Endothelial cell of umbilical vein (primary cell): ENCODE measurements at regions not wholly inside any gene's neighbourhood (a gene's known extent, or its start where the extent isn't known, plus 50 kb on each side); places are given as distances from the start of the nearest gene placed in this dataset.

Source experiments
- BruUV-seq: library from RNA; stranded (reverse); fragments of 400-500 nt; replicated peaks from 2 replicates; lab custom pipeline; 2021; lab: Mats Ljungman, UMichigan
- CTCF ChIA-PET: fragments of 300-600, 350-600 bp; sonication (Branson Sonifier 250); formaldehyde crosslinking; loops from one replicate; lab custom pipeline; 2021; ENCODE audit warnings: antibody characterized with exemption, inconsistent platforms; lab: Charles Lee
- POLR2A ChIA-PET: fragments of 300-600, 350-600 bp; sonication (Branson Sonifier 250); formaldehyde crosslinking; loops from one replicate; lab custom pipeline; 2021; ENCODE audit warnings: antibody characterized with exemption, inconsistent platforms; lab: Charles Lee
- DNase-seq: peaks from one replicate; pipeline ENCODE4 v3.0.0-alpha.2; 2011; ENCODE audit warnings: low read depth, low spot score
- FAIRE-seq: peaks from 2 replicates; lab custom pipeline; 2011; peaks lifted over from hg19 to GRCh38; lab: Jason Lieb, UNC
- H2AFZ ChIP-seq: 2 replicates; pipeline ENCODE4 v1.6.0; 2012; ENCODE audit warnings: low read depth, low read length, control low read depth, inconsistent platforms
- H3K27ac ChIP-seq: 2 replicates; pipeline ENCODE4 v1.5.1; 2011; ENCODE audit warnings: low read depth, mild to moderate bottlenecking, control low read depth, low read length, moderate library complexity; ENCODE audit not compliant: insufficient read depth
- H3K27me3 ChIP-seq, 2 experiments: 2 replicates each; pipeline versions ENCODE4 v1.6.0 to v1.6.1; 2011; ENCODE audit warnings: low read length in 2 of 2, mixed read lengths in 1 of 2; ENCODE audit not compliant: control insufficient read depth in 2 of 2, insufficient read depth in 2 of 2
- H3K36me3 ChIP-seq, 2 experiments: 2 replicates in 1 of 2; 3 replicates in 1 of 2; pipeline ENCODE4 v1.5.1; 2011; ENCODE audit warnings: low read length in 2 of 2, mild to moderate bottlenecking in 1 of 2, moderate library complexity in 1 of 2; ENCODE audit not compliant: control insufficient read depth in 2 of 2, insufficient read depth in 2 of 2; ENCODE audit errors: extremely low read depth in 1 of 2
- H3K4me1 ChIP-seq: 3 replicates; pipeline ENCODE4 v1.5.1; 2011; ENCODE audit warnings: mild to moderate bottlenecking, low read length; ENCODE audit not compliant: control insufficient read depth, insufficient read depth; ENCODE audit errors: extremely low read depth
- H3K4me2 ChIP-seq: 2 replicates; pipeline ENCODE4 v1.6.1; 2011; ENCODE audit warnings: low read length, control low read depth, mixed read lengths; ENCODE audit not compliant: insufficient read depth
- H3K4me3 ChIP-seq, 3 experiments: fragments of 200-600 bp in 1 of 3; sonication (generic), shearing (Covaris generic) in 1 of 3; replicated peaks in 1 of 3; 2 replicates each; pipeline ENCODE4 v1.5.1; 2011 to 2016; ENCODE audit warnings: control low read depth in 3 of 3, low read length in 3 of 3, mild to moderate bottlenecking in 2 of 3, inconsistent platforms in 1 of 3, low read depth in 1 of 3, moderate library complexity in 1 of 3; ENCODE audit not compliant: insufficient read depth in 1 of 3
- H3K79me2 ChIP-seq: 2 replicates; pipeline ENCODE4 v1.6.0; 2012; ENCODE audit warnings: low read length, inconsistent platforms; ENCODE audit not compliant: control insufficient read depth, insufficient read depth
- H3K9ac ChIP-seq: replicated peaks from 2 replicates; pipeline ENCODE3; 2011; ENCODE audit warnings: low read length, control low read depth; ENCODE audit not compliant: insufficient read depth; ENCODE audit errors: extremely low read depth
- H3K9me1 ChIP-seq: replicated peaks from 3 replicates; pipeline ENCODE4 v1.6.0; 2011; ENCODE audit warnings: mild to moderate bottlenecking, low read length; ENCODE audit not compliant: control insufficient read depth, insufficient read depth; ENCODE audit errors: extremely low read depth
- H3K9me3 ChIP-seq: replicated peaks from 2 replicates; pipeline ENCODE4 v1.5.1; 2012; ENCODE audit warnings: low read length, inconsistent platforms; ENCODE audit not compliant: control insufficient read depth, insufficient read depth
- H4K20me1 ChIP-seq: replicated peaks from 2 replicates; pipeline ENCODE3; 2011; ENCODE audit warnings: mild to moderate bottlenecking, low read length; ENCODE audit not compliant: control insufficient read depth, insufficient read depth; ENCODE audit errors: extremely low read depth
- EZH2 ChIP-seq: IDR thresholded peaks from 2 replicates; pipeline ENCODE4 v1.6.1; 2012; ENCODE audit warnings: borderline replicate concordance, low read depth, mild to moderate bottlenecking, moderate library complexity, low read length, inconsistent platforms; ENCODE audit not compliant: severe bottlenecking
- FOS ChIP-seq: IDR thresholded peaks from 2 replicates; pipeline ENCODE4 v1.6.1; 2011; ENCODE audit warnings: mild to moderate bottlenecking, low read length, moderate library complexity, borderline replicate concordance; ENCODE audit not compliant: insufficient read depth
- GATA2 ChIP-seq: IDR thresholded peaks from 2 replicates; pipeline ENCODE4 v1.7.0; 2011; ENCODE audit warnings: low read depth, mild to moderate bottlenecking, moderate library complexity, mixed read lengths, low read length; ENCODE audit not compliant: insufficient read length, insufficient read depth
- JUN ChIP-seq: IDR thresholded peaks from 2 replicates; pipeline ENCODE4 v1.6.1; 2011; ENCODE audit warnings: borderline replicate concordance, low read depth; ENCODE audit not compliant: insufficient read length, insufficient read depth
- MYC ChIP-seq: IDR thresholded peaks from one replicate; pipeline ENCODE4 v1.6.1; 2011; ENCODE audit warnings: mild to moderate bottlenecking, low read depth, low read length
- POLR2A ChIP-seq: IDR thresholded peaks from 2 replicates; pipeline ENCODE4 v1.6.1; 2012; ENCODE audit warnings: low read depth, mild to moderate bottlenecking, control low read depth, low read length
- POLR2AphosphoS5 ChIP-seq: IDR thresholded peaks from 2 replicates; pipeline ENCODE4 v1.6.1; 2012; ENCODE audit warnings: low read depth, mild to moderate bottlenecking, control low read depth, low read length, moderate library complexity; ENCODE audit not compliant: insufficient read depth
- dilution Hi-C: fragments of 300-500 bp; cut with MboI; formaldehyde crosslinking; loops from one replicate; pipeline ENCODE4 v1.15.0; 2019; ENCODE audit warnings: low sequenced_read_pairs; ENCODE audit not compliant: extremely low pct_ligation_motif_present
- intact Hi-C: fragments of 100-400 bp; cut with micrococcal nuclease; formaldehyde crosslinking; loops from one replicate; pipeline ENCODE4 v1.10.0; 2022
- TF ChIP-seq, protein P1 (sequence below): IDR thresholded peaks from 2 replicates; pipeline ENCODE4 v1.6.1; 2011; ENCODE audit not compliant: insufficient read depth, insufficient read length
- TF ChIP-seq, protein P2 (sequence below), 2 donors: IDR thresholded peaks; 1 replicate in 1 of 2; 2 replicates in 1 of 2; pipeline ENCODE4 v1.5.1; 2011; ENCODE audit warnings: low read length in 2 of 2, mild to moderate bottlenecking in 2 of 2, moderate library complexity in 2 of 2, control low read depth in 1 of 2, inconsistent platforms in 1 of 2, low read depth in 1 of 2; ENCODE audit not compliant: insufficient read depth in 1 of 2; ENCODE audit errors: extremely low read depth in 1 of 2

DNA sequence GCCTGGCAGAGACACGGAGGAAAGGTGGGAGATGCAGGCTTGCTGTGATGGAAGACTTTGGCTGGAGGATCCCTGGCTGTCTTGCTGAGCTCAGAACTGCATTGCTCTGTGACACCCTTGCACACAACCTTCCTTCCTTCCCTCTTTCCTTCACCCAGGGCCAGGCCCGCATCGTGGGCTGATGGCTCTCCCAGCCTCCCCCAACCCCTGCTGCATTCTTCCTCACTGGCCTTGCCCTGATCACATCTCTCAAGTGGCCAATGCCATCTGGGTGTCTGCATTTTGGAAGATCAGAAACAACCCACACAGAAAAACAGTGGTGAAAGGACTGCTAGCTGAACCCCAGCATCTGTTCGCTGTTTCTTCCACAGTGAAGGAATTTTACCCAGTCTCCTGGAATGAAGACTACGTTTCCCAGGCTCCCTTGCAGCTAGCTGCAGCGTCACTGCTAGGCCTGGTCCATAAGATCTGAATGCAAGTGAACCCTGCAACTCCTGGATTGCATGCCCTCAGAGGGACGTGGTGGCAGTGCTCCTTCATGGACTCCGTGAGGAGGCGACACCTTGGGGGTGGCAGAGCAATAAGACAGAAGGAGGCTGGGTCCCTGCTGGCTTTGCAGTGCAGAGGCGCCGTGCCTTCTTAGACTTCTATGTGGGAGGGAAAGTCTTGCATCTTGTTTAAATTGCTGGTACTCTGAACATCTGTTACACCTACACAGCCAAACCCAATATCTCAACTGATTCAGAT lies 78.9 kb upstream of the YWHAQ start:
- no peak overlapping the region for H2AFZ ChIP-seq

More for the DNA sequence above, 78.9 kb upstream of the YWHAQ start:
- no peaks in the 10 kb centered on the region for H3K79me2 ChIP-seq
- H3K4me1 ChIP-seq: no peaks in the 10 kb centered on the region
- no peak for DNase-seq
- BruUV-seq: no TSS peak
- H3K4me3 ChIP-seq: no peak overlapping the region
- H3K9me1 ChIP-seq: no peaks in the 10 kb centered on the region
- FAIRE-seq: no peak
- dilution Hi-C loops (no loop called here), intact Hi-C loops (no loop called here)
- no peaks in the 10 kb centered on the region for H4K20me1 ChIP-seq
- H3K9ac ChIP-seq: no peak overlapping the region
- H3K27ac ChIP-seq: no peak overlapping the region
- no peak overlapping the region for H3K4me2 ChIP-seq
- ChIA-PET CTCF (no interaction called here), POLR2A (interaction anchor here (0.6 kb wide), 1 partner anchor 67 kb away, joined by 6 read pairs; no protein-coding TSS in a partner anchor)
- no peaks in the 10 kb centered on the region for H3K27me3 ChIP-seq
- TF ChIP-seq FOS (no peak), POLR2A (no peak), MYC (no peak), EZH2 (no peak), JUN (no peak), POLR2AphosphoS5 (no peak), GATA2 (no peak)
- TF ChIP-seq, protein P1, sequence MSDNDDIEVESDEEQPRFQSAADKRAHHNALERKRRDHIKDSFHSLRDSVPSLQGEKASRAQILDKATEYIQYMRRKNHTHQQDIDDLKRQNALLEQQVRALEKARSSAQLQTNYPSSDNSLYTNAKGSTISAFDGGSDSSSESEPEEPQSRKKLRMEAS: no peak
- TF ChIP-seq, protein P2, sequence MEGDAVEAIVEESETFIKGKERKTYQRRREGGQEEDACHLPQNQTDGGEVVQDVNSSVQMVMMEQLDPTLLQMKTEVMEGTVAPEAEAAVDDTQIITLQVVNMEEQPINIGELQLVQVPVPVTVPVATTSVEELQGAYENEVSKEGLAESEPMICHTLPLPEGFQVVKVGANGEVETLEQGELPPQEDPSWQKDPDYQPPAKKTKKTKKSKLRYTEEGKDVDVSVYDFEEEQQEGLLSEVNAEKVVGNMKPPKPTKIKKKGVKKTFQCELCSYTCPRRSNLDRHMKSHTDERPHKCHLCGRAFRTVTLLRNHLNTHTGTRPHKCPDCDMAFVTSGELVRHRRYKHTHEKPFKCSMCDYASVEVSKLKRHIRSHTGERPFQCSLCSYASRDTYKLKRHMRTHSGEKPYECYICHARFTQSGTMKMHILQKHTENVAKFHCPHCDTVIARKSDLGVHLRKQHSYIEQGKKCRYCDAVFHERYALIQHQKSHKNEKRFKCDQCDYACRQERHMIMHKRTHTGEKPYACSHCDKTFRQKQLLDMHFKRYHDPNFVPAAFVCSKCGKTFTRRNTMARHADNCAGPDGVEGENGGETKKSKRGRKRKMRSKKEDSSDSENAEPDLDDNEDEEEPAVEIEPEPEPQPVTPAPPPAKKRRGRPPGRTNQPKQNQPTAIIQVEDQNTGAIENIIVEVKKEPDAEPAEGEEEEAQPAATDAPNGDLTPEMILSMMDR (IDR thresholded peaks at IDR 0.05; ENCODE audit: extremely low read depth in 1 of 2, insufficient read depth in 1 of 2, low read depth in 1 of 2, low read length in 2 of 2): no peak
- no peaks in the 10 kb centered on the region for H3K36me3 ChIP-seq
- H3K9me3 ChIP-seq: no peaks in the 10 kb centered on the region
